Raji (cell line): ENCODE measurements at regions not wholly inside any gene's neighbourhood (a gene's known extent, or its start where the extent isn't known, plus 50 kb on each side); places are given as distances from the start of the nearest gene placed in this dataset.

ENCODE experiments used
- POLR2A ChIP-seq: IDR thresholded peaks from 2 replicates; pipeline ENCODE4 v1.6.1; 2011; ENCODE audit warnings: low read depth, low read length, control low read depth; ENCODE audit not compliant: insufficient read depth

DNA sequence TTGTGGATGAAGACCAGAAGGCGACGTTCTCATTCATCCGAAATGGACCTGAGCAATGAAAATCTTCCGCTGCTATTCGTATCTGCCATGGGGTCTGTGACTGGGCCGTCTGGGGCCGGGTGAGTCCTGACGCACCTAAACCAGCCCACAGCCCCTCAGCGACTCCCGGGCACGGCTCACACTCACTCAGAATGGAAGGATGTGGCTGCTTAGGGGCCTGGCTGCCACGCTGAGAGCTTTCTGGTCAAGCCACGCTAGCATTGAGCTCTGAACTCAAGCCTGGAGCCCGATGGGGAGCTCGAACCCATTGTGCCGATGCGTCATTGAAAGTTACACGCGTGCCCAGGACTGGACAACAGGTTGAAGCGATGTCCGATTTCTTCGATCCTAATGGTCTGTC lies 97.8 kb downstream of the MRPL36 start:
- no peak for TF ChIP-seq POLR2A

DNA sequence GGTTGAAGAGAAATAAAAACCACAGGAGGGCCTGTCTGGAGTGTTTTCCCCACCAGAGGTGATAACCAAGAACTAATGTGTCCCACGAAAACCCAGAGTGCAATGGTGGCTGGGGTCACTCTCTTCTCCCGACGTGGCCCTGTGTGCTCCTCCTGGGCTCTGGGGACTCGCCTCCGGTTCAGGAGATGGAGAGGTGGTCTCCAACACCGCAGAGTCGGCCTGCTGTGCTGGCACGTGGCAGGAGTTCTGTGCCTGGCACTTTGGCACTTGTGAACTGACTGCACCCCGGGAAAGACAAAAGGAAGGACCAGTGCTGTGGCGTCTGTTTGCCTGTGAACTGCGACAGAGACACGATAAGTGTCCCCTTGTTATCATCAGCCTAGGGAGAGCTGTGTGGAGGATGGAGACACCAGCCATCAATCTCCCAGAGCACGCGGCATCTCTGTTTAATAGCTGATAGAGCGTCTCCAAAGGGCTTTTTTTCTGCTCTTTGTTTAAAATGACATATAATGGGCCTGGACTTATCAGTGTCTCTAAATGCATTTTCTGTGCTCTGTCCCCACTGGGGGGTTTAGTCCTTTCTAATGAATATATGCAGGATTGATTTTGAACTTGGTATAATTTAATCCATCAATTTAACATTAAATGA lies 98.3 kb downstream of the MRPL36 start:
- no peak for TF ChIP-seq POLR2A

DNA sequence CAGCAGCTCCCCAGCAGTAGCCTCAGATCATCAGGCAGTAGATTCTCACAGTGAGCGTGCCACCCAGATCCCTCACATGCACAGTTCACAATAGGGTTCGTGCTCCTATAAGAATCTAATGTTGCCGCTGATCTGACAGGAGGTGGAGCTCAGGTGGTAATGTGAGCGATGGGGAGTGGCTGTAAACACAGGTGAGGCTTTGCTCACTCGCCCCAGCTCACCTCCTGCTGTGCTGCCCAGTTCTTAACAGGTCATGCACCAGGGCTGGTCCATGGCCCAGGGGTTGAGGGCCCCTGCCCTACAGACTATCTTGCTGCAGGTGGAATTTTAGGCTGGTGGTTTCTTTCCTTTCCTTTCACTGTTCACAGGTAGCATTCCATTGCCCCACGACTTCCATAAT lies 100.2 kb downstream of the MRPL36 start:
- no peak for TF ChIP-seq POLR2A

DNA sequence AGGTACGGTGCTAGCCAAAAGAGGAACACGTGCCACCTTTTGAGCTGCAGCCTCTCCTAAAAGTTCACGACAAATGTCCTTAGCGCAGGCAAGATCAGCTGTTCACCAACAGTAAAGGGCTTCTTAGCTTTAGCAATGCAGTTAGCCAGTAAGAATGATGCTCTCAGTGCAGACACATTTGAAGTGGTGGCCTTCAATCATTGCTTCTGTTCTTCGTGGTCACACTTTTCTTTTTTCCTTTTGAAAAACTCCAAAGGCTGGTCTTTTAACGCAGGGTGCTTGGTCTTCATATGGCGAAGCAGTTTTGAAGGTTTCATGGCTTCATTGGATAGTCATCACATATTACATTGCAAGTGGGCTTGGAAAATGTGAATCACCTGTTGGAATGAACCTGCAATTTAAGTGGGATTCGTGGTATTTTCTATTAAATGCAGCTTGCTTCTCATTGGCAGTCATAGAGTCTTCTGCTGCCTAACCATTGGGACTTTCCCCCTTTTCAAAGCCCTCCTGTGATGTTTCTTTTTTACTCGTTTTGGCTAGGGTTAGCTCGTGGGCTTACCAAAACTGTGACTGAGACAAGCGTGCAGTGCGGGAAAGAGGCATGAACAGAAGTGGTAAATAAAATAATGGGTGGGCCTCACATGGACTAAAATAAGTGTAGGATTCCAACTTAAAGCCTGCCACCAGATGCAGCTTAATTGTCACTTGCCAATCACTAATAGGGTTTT lies 100.9 kb downstream of the MRPL36 start:
- no peak for TF ChIP-seq POLR2A

DNA sequence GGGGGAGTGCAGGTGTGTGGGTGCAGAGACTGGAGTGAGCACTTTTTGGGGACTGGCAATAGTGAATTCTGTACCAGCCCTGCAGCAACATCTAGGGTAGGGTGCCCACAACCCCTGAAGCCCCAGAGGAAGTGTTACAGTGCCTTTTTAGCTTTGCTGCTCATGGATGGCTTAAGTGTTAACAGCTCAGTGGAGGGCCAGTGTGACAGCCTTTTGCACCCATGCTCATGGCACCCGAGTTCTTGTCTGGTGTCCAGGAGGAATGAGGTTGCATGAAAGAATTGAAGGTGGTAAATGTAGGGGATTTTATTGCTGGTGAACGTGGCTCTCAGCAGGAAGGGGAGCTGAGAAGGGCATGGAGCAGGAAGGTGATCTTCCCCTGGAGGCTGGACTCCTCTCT lies 107.3 kb downstream of the MRPL36 start:
- no peak for TF ChIP-seq POLR2A

DNA sequence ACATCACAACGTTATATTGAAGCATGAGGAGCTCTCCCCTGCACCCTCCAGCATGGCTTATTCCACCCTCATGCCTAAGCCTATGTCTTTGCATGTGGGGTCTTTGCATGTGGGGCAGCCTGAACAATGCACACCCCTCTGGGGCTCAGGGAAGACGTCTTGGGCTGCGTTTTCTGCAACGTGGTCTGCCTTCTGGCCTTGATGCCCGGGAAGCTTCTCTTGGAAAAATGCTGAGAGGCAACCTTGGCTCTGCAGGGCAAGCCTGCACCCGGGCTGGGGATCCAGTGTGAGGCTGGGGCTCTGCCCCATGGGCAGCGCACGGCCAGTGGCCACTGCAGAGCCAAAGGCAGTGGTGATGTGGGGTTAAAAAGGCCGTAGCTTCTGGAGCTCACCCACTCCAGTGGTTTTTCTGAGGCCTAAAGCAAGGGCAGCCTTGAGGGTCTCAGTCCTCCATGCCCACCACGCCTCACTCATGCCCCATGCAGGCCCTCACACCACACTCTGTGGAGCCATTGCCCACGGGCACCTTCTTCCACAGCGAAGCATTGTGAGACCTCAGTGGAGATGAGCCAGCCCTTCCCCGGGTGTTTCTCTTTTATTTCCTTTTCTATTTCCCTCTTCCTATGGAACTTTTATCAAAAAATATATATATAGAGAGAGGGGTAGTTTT lies 112.2 kb downstream of the MRPL36 start:
- TF ChIP-seq POLR2A: no peak

DNA sequence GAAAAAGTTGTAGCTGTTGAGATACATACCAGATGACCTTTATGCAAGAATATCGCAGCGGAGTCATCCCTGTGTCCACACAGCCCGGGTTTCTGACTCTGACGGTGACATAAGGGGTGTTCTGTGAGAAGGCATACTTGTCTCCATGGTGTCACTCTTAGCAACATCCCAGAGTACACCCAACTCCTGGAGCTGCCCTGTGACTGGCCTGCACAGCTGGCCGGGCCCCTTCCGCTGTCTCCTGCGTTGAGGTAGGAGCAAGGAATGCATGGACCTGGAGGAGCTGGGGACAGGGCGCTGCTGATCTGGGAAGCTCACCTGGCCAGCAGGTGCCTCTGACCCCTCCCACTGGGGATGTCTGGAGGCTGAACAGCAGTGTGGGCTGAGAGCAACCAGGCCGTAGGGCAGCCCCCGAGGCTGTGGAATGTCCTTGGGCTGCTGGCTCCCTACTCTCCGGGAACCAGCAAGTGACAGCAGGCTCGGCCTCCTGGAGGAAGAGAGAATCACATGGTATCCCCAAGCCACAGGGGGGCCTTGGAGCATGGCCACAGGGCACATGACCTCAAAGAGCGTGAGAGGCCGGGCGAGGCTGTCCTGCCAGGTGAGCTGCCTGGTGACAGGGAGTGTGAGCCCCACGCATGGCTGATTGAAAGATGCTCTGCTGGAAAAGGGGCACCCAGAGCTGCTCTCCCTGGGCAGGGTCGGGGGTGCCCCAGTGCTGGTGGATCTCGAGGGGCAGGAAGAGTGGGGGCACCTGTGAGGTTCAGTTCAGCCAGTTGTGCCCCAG lies 113.4 kb downstream of the MRPL36 start:
- no peak for TF ChIP-seq POLR2A

DNA sequence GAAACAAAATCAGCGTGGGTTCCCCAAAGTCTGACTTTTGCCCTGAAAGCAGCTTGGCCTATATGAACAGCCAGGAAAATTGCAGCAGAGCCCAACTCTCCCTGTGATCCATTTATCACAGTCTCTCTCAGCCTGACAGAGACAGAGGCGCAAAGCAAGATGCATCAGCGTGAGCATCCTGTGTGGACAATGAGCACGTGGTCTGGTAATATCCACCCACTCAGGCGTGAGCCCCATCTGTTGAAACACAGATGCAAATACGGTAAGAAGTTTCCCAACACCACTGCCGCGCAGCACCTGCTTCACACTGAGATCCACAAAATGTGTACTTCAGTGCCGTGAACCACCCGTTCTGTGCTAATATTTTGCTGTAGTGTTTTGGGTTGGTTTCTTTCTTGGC lies 114.6 kb downstream of the MRPL36 start:
- no peak for TF ChIP-seq POLR2A

DNA sequence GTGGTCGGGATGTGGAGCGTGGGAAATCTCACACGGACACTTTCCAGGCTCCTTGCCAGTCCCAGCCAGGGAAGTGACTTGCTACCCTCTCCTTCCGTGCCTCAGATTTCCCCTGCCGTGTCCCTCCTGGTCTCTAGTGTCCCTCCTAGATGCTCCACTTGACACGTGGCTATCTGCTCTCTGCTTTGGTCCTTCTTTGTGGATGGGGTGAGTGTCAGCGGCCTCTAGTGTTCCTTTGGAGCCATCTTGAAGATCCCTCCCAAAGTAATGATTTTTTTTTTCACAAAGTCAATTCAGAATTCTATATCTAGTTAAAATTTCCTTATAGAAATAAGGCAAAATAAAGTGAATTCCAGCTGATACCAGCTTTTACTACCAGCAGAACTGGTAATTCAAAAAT lies 117.7 kb downstream of the MRPL36 start:
- TF ChIP-seq POLR2A: no peak

DNA sequence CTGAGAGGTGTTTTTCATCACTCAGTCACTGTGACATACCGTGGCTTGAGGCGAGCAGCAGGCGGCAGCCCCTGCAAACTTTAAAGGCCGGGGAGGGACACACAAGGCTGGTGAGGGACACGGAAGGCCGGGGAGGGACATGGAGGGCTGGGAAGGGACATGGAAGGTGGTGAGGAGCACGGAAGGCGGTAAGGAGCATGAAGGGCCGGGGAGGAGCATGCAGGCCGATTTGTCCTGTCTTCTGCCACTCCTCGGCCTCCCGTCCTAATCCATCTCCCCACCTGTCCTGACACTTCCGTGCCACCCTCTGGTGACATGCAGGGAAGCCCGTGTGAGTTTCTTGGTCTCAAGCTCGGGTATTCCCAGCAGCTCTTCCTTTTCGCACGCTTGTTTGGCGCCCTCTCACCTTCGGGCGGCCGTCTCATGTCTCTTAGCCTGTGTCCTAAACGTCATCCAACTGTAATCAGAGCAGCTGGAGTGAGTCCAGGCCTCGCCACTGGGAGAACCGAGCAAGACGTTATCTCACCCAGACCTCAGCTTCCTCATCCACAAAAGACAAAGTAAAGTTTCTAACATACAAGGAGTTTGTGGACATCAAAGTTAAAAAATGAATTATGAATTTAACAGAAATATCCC lies 126.5 kb downstream of the MRPL36 start:
- no peak for TF ChIP-seq POLR2A

DNA sequence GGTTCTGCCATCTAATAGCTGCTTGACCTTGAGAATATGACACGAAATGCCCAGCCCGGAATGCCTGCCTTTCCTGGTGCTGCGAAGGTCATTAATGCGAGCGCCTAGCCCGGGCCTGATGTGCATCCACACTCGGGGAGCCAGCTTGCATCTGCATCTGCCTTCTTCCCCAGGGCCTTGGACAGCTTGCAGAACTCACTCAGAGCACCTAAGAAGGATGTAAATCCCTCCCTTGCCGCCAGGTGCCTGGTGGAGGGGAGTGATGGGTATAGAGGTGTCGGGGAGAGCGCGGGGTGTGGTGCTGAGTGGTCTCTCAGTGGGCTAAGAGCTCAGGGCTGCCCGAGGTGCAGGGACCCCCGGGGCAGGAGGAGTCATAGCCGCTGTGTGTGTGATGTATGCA lies 127.2 kb downstream of the MRPL36 start:
- TF ChIP-seq POLR2A: no peak

DNA sequence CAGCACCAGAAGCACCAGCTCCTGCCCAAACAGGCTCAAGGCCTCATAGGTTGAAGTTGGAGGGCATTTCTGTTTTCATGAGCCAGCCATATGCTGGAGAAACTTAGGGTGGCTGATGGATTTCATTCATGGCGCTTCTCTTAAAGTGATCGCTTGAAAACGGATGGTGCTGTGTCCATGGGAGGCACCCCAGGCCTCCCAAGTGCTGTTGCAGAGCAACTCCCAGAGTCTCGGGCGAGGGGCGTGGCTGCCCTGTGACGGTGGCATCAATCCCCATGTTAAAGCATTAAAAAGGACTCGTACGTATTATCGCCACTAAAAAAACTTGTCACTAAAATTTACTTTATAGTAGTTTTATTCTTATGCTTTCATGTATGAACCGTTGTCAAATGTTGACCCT lies 128.3 kb downstream of the MRPL36 start:
- no peak for TF ChIP-seq POLR2A

DNA sequence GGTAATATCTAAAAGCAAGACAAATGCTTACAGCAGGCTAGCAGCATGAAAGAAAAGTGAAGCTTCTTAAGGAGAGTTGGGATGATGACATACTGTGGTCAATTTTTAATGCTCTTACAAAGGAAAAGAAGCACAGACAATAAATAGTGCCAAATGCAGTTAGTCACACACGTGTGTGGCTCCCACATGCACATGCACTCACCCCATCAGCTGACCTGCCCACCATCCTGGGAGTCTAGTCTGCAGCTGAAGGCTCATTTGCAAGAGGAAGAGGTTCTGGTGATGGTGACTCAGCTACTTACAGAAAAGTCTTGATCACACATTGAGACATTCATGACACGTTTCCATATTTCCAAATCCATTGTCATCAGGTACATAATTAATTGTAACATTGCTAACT lies 129.3 kb downstream of the MRPL36 start:
- TF ChIP-seq POLR2A: no peak

DNA sequence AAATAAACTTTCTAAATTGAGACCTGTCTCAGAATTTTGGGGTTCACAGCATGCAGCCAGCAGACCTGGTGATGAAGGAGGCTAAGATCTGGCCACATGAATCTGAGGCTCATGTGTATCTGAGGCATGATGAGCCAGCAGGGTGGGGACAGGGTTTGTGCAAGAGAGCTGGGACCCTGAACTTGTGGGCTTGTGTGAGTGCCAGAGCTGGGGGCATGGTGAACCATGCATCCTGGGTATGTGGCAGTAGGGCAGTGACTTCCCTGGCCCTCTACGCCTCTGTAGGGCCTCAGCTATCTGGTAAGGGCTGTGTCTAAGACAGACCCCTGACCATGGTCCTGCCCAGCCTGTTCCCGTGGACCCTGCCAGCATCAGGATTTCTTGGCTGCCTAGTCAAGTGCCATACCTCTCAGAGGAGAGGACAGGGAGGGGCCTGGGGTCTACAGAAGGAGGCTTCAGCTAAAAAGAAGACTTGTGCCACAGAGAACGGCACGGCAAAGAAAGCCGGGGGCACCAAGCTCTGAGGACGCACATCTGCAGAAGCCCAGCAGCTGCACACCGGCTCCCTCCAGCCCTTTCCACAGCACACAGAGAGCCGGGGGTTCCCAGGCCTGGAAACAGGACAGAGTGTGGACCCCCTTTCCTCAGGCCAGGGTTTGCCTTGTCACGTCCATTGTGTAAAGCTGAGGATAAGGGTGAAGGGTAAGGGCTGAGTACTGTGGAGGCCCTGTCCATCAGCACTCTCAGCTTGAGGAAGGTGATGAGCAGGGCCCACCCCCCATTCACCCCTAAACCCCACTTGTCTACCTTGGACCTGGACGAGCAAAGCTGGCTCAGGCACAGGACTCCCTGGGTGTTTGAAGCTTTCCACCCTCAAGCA lies 130.1 kb downstream of the MRPL36 start:
- TF ChIP-seq POLR2A: no peak
